IMR-90 (cell line): ENCODE measurements at regions not wholly inside any gene's neighbourhood (a gene's known extent, or its start where the extent isn't known, plus 50 kb on each side); places are given as distances from the start of the nearest gene placed in this dataset.

Experiments used
- ATAC-seq: fragments of 200-7000 bp; cut with Tn5 transposase; 2 replicates; pipeline ENCODE4 v1.9.1; 2020; ENCODE audit warnings: low read depth, mild to moderate bottlenecking, moderate library complexity
- BruUV-seq: library from RNA; stranded (reverse); fragments of 400-500 nt; replicated peaks from 2 replicates; lab custom pipeline; 2021; lab: Mats Ljungman, UMichigan
- CTCF ChIA-PET: fragments of 300-600 bp; formaldehyde crosslinking; extraction: SDS; loops from one replicate; lab custom pipeline; 2021; ENCODE audit warnings: antibody characterized with exemption; lab: Yijun Ruan, JAX
- POLR2A ChIA-PET: fragments of 300-600 bp; sonication (Branson Sonifier 250); formaldehyde crosslinking; loops from one replicate; lab custom pipeline; 2022; ENCODE audit warnings: antibody characterized with exemption; ENCODE audit not compliant: unreplicated experiment; lab: Charles Lee
- DNase-seq: peaks from one replicate; pipeline ENCODE4 v3.0.0; 2013
- H2AFZ ChIP-seq: replicated peaks from 2 replicates; pipeline ENCODE3; 2013; ENCODE audit warnings: low read length, mild to moderate bottlenecking; ENCODE audit not compliant: poor library complexity
- H2AK5ac ChIP-seq: 2 replicates; pipeline ENCODE4 v1.6.1; 2013; ENCODE audit warnings: low read depth, low read length, inconsistent platforms
- H2AK9ac ChIP-seq: replicated peaks from 2 replicates; pipeline ENCODE3; 2013; ENCODE audit warnings: mild to moderate bottlenecking, low read depth, low read length, moderate library complexity; ENCODE audit not compliant: poor library complexity
- H2BK120ac ChIP-seq: 2 replicates; pipeline ENCODE4 v1.6.1; 2013; ENCODE audit warnings: low read depth, low read length, inconsistent platforms
- H2BK15ac ChIP-seq: 3 replicates; pipeline ENCODE4 v1.6.1; 2013; ENCODE audit warnings: low read depth, low read length, inconsistent platforms
- H2BK20ac ChIP-seq: 2 replicates; pipeline ENCODE4 v1.6.1; 2013; ENCODE audit warnings: low read depth, mild to moderate bottlenecking, inconsistent platforms, low read length, moderate library complexity
- H2BK5ac ChIP-seq: 2 replicates; pipeline ENCODE4 v1.6.1; 2013; ENCODE audit warnings: mild to moderate bottlenecking, low read depth, low read length, inconsistent platforms; ENCODE audit not compliant: poor library complexity, severe bottlenecking
- H3K14ac ChIP-seq: replicated peaks from 2 replicates; pipeline ENCODE4 v1.6.1; 2013; ENCODE audit warnings: low read depth, low read length, inconsistent platforms
- H3K18ac ChIP-seq: 2 replicates; pipeline ENCODE4 v1.6.1; 2013; ENCODE audit warnings: low read depth, low read length, control low read depth
- H3K23ac ChIP-seq: 2 replicates; pipeline ENCODE4 v1.6.1; 2013; ENCODE audit warnings: low read depth, low read length, inconsistent platforms
- H3K27ac ChIP-seq: 2 replicates; pipeline ENCODE4 v1.5.1; 2013; ENCODE audit warnings: mild to moderate bottlenecking, control low read depth, low read length; ENCODE audit not compliant: insufficient read depth
- H3K27me3 ChIP-seq: 2 replicates; pipeline ENCODE4 v1.6.1; 2013; ENCODE audit warnings: low read length; ENCODE audit not compliant: control insufficient read depth, insufficient read depth
- H3K36me3 ChIP-seq: 2 replicates; pipeline ENCODE4 v1.6.1; 2013; ENCODE audit warnings: low read length, mixed read lengths; ENCODE audit not compliant: control insufficient read depth, insufficient read depth
- H3K4ac ChIP-seq: 2 replicates; pipeline ENCODE4 v1.6.1; 2013; ENCODE audit warnings: low read depth, low read length, inconsistent platforms
- H3K4me1 ChIP-seq: 2 replicates; pipeline ENCODE4 v1.6.1; 2013; ENCODE audit warnings: low read length, mixed read lengths; ENCODE audit not compliant: control insufficient read depth, insufficient read depth
- H3K4me2 ChIP-seq: 2 replicates; pipeline ENCODE4 v1.6.1; 2013; ENCODE audit warnings: low read depth, mild to moderate bottlenecking, control low read depth, low read length, moderate library complexity
- H3K4me3 ChIP-seq: 2 replicates; pipeline ENCODE4 v1.5.1; 2013; ENCODE audit warnings: low read depth, mild to moderate bottlenecking, control low read depth, low read length, moderate library complexity; ENCODE audit not compliant: insufficient read depth
- H3K56ac ChIP-seq: 2 replicates; pipeline ENCODE4 v1.6.1; 2013; ENCODE audit warnings: low read length, inconsistent platforms; ENCODE audit not compliant: insufficient read depth; ENCODE audit errors: extremely low read depth
- H3K79me1 ChIP-seq, 2 experiments: 2 replicates each; pipeline ENCODE4 v1.6.1; 2013; ENCODE audit warnings: low read length in 2 of 2, inconsistent platforms in 1 of 2, low read depth in 1 of 2
- H3K9ac ChIP-seq: 2 replicates; pipeline ENCODE4 v1.6.1; 2013; ENCODE audit warnings: low read depth, low read length, control low read depth
- H3K9me1 ChIP-seq: 2 replicates; pipeline ENCODE4 v1.6.1; 2013; ENCODE audit warnings: low read length, inconsistent platforms; ENCODE audit not compliant: insufficient read depth
- H3K9me3 ChIP-seq: 2 replicates; pipeline ENCODE4 v1.6.1; 2013; ENCODE audit warnings: low read length; ENCODE audit not compliant: control insufficient read depth, insufficient read depth
- H4K20me1 ChIP-seq: 2 replicates; pipeline ENCODE4 v1.6.1; 2013; ENCODE audit warnings: low read length, inconsistent platforms; ENCODE audit not compliant: insufficient read depth
- H4K5ac ChIP-seq: 2 replicates; pipeline ENCODE4 v1.6.1; 2013; ENCODE audit warnings: mild to moderate bottlenecking, low read depth, low read length, control low read depth
- H4K8ac ChIP-seq, 2 experiments: 2 replicates each; pipeline ENCODE4 v1.6.1; 2013; ENCODE audit warnings: low read depth in 2 of 2, low read length in 2 of 2, control low read depth in 1 of 2, inconsistent platforms in 1 of 2
- H4K91ac ChIP-seq: 2 replicates; pipeline ENCODE4 v1.6.1; 2013; ENCODE audit warnings: low read depth, low read length, inconsistent platforms; ENCODE audit not compliant: insufficient read depth
- BHLHE40 ChIP-seq: fragments of 150-350 bp; IDR thresholded peaks from 2 replicates; pipeline ENCODE4 v1.6.1; 2016; ENCODE audit warnings: mild to moderate bottlenecking, low read depth, low read length
- CEBPB ChIP-seq: IDR thresholded peaks from 2 replicates; pipeline ENCODE4 v1.6.1; 2012; ENCODE audit warnings: low read depth, low read length, improper control_type of control experiment
- CHD1 ChIP-seq: IDR thresholded peaks from 2 replicates; pipeline ENCODE4 v1.6.1; 2012; ENCODE audit warnings: low read depth, low read length, improper control_type of control experiment
- FOS ChIP-seq: fragments of 150-350 bp; IDR thresholded peaks from 2 replicates; pipeline ENCODE4 v1.6.1; 2016; ENCODE audit warnings: low read depth, low read length
- MAZ ChIP-seq: IDR thresholded peaks from 2 replicates; pipeline ENCODE4 v1.6.1; 2012; ENCODE audit warnings: low read depth, mild to moderate bottlenecking, low read length, improper control_type of control experiment, moderate library complexity, borderline replicate concordance
- MXI1 ChIP-seq: IDR thresholded peaks from 2 replicates; pipeline ENCODE4 v1.6.1; 2012; ENCODE audit warnings: low read depth, mild to moderate bottlenecking, low read length, moderate library complexity, borderline replicate concordance
- NFE2L2 ChIP-seq: fragments of 150-350 bp; IDR thresholded peaks from 2 replicates; pipeline ENCODE4 v1.6.1; 2016; ENCODE audit warnings: low read depth, mild to moderate bottlenecking, low read length
- POLR2A ChIP-seq: IDR thresholded peaks from 2 replicates; pipeline ENCODE4 v1.6.1; 2012; ENCODE audit warnings: mild to moderate bottlenecking, low read depth, low read length
- RAD21 ChIP-seq: IDR thresholded peaks from 2 replicates; pipeline ENCODE4 v1.6.1; 2012; ENCODE audit warnings: low read length, improper control_type of control experiment
- RCOR1 ChIP-seq: IDR thresholded peaks from 2 replicates; pipeline ENCODE4 v1.6.1; 2012; ENCODE audit warnings: mild to moderate bottlenecking, low read length, improper control_type of control experiment; ENCODE audit not compliant: insufficient replicate concordance
- RFX5 ChIP-seq: IDR thresholded peaks from 2 replicates; pipeline ENCODE4 v1.8.0; 2012; ENCODE audit warnings: low read depth, mild to moderate bottlenecking, low read length, moderate library complexity
- SMC3 ChIP-seq: fragments of 150-350 bp; IDR thresholded peaks from 2 replicates; pipeline ENCODE4 v1.6.1; 2016; ENCODE audit warnings: low read depth, mild to moderate bottlenecking, antibody characterized with exemption, low read length, moderate library complexity
- WGBS, 2 experiments: methylation state at CpG; one replicate each; pipeline versions ENCODE4 v1.1.5 to v1.1.7; 2013; ENCODE audit warnings: missing lambda C conversion rate in 2 of 2; ENCODE audit not compliant: insufficient read length in 1 of 2; ENCODE audit errors: extremely low coverage in 2 of 2; 5-methylcytosine and 5-hydroxymethylcytosine counted together
- dilution Hi-C: fragments of 300-500 bp; cut with HindIII; formaldehyde crosslinking; loops from one replicate; pipeline ENCODE4 v1.14.3; 2018; ENCODE audit warnings: low sequenced_read_pairs; ENCODE audit not compliant: unreplicated experiment
- in situ Hi-C: fragments of 300-500 bp; cut with MboI; formaldehyde crosslinking; loops from 3 replicates; pipeline ENCODE4 v1.14.3; 2019; ENCODE audit warnings: low sequenced_read_pairs, inconsistent platforms, mixed read lengths
- intact Hi-C: fragments of 100-400 bp; cut with micrococcal nuclease; formaldehyde crosslinking; loops from 2 replicates; pipeline ENCODE4 v1.10.0; 2022
- TF ChIP-seq, protein P1 (sequence below): fragments of 150-350 bp; IDR thresholded peaks from 2 replicates; pipeline ENCODE4 v1.6.1; 2016; ENCODE audit warnings: low read depth, mild to moderate bottlenecking, low read length, moderate library complexity, borderline replicate concordance
- TF ChIP-seq, protein P2 (sequence below): fragments of 150-350 bp; IDR thresholded peaks from 2 replicates; pipeline ENCODE4 v1.6.1; 2017; ENCODE audit warnings: mild to moderate bottlenecking, antibody characterized with exemption, low read length, low read depth
- TF ChIP-seq, protein P3 (sequence below): conservative IDR thresholded peaks from 2 replicates; pipeline ENCODE4 v1.5.1; 2012; ENCODE audit warnings: mild to moderate bottlenecking, low read depth, low read length, improper control_type of control experiment

DNA sequence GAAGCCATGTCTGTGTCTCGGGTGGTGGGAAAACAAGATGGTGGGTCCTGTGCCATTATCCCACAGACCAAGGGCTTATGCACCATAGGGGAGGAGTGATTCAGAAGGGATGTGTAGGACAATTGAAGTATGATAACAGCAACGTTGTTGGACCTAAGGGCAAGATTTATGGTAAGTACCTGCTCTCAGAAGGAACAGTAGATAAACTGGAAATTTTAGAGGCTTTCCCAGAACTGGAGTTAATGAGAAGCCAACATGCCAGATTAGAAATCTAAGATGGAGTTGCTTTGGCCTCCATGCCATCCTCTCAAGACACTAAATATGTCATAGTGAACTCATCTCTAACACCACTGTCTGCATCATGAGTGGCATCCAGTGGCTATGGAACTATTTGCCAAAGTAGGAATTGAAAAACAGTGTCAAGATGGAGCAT, 84.7 kb upstream of the MYLIP start:
- Histone ChIP-seq H3K79me1 (no peaks in the 10 kb centered on the region), H4K5ac (no peak overlapping the region), H3K9ac (no peak overlapping the region), H2BK15ac (no peak overlapping the region), H3K4me1 (no peaks in the 10 kb centered on the region), H4K91ac (no peak overlapping the region), H4K8ac (no peak overlapping the region), H2AK5ac (no peak overlapping the region), H2AK9ac (no peak overlapping the region), H3K4me3 (no peak overlapping the region), H3K27me3 (no peaks in the 10 kb centered on the region), H3K27ac (no peak overlapping the region), H3K23ac (no peak overlapping the region), H3K4ac (no peak overlapping the region), H2BK120ac (no peak overlapping the region), H2AFZ (no peak overlapping the region), H3K9me1 (no peaks in the 10 kb centered on the region), H3K14ac (no peak overlapping the region), H3K36me3 (no peaks in the 10 kb centered on the region), H3K9me3 (no peaks in the 10 kb centered on the region), H4K20me1 (no peaks in the 10 kb centered on the region), H3K4me2 (no peak overlapping the region), H2BK20ac (no peak overlapping the region), H2BK5ac (no peak overlapping the region), H3K18ac (no peak overlapping the region), H3K56ac (no peak overlapping the region)
- intact Hi-C loops (no loop called here), in situ Hi-C loops (no loop called here), dilution Hi-C loops (no loop called here)
- 44% methylated on average over 1 of the region's 2 CpGs; no CpG with 5 or more reads in 1 of the 2 experiments for WGBS, 2 experiments
- no peak for ATAC-seq
- no TSS peak for BruUV-seq
- ChIA-PET POLR2A (no interaction called here), CTCF (no interaction called here)
- TF ChIP-seq, protein P1, sequence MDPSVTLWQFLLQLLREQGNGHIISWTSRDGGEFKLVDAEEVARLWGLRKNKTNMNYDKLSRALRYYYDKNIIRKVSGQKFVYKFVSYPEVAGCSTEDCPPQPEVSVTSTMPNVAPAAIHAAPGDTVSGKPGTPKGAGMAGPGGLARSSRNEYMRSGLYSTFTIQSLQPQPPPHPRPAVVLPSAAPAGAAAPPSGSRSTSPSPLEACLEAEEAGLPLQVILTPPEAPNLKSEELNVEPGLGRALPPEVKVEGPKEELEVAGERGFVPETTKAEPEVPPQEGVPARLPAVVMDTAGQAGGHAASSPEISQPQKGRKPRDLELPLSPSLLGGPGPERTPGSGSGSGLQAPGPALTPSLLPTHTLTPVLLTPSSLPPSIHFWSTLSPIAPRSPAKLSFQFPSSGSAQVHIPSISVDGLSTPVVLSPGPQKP = no peak
- TF ChIP-seq MAZ (no peak), MXI1 (no peak), BHLHE40 (no peak), RAD21 (no peak), SMC3 (no peak), CHD1 (no peak), RCOR1 (no peak), NFE2L2 (no peak), CEBPB (no peak), FOS (no peak), RFX5 (no peak), POLR2A (no peak)
- TF ChIP-seq, protein P2, sequence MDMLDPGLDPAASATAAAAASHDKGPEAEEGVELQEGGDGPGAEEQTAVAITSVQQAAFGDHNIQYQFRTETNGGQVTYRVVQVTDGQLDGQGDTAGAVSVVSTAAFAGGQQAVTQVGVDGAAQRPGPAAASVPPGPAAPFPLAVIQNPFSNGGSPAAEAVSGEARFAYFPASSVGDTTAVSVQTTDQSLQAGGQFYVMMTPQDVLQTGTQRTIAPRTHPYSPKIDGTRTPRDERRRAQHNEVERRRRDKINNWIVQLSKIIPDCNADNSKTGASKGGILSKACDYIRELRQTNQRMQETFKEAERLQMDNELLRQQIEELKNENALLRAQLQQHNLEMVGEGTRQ = no peak
- TF ChIP-seq, protein P3, sequence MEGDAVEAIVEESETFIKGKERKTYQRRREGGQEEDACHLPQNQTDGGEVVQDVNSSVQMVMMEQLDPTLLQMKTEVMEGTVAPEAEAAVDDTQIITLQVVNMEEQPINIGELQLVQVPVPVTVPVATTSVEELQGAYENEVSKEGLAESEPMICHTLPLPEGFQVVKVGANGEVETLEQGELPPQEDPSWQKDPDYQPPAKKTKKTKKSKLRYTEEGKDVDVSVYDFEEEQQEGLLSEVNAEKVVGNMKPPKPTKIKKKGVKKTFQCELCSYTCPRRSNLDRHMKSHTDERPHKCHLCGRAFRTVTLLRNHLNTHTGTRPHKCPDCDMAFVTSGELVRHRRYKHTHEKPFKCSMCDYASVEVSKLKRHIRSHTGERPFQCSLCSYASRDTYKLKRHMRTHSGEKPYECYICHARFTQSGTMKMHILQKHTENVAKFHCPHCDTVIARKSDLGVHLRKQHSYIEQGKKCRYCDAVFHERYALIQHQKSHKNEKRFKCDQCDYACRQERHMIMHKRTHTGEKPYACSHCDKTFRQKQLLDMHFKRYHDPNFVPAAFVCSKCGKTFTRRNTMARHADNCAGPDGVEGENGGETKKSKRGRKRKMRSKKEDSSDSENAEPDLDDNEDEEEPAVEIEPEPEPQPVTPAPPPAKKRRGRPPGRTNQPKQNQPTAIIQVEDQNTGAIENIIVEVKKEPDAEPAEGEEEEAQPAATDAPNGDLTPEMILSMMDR = no peak
- no peak for DNase-seq
